ENCODE measurements at regions not wholly inside any gene's neighbourhood (a gene's known extent, or its start where the extent isn't known, plus 50 kb on each side); places are given as distances from the start of the nearest gene placed in this dataset.

- CTCF ChIA-PET, result no interaction called here
- intact Hi-C loops (cut with micrococcal nuclease), result no loop called here
- no peak for ATAC-seq (ENCODE audit: low read depth)
- no peaks in the 10 kb centered on the region for H3K27me3 Mint-ChIP-seq
- no peak for TF ChIP-seq CTCF (IDR thresholded peaks at IDR 0.05)
- no peaks in the 10 kb centered on the region for H3K9me3 Mint-ChIP-seq
- POLR2A ChIA-PET, result no interaction called here
- H3K36me3 Mint-ChIP-seq (ENCODE audit: low read depth), result no peaks in the 10 kb centered on the region
- no peak for DNase-seq
- H3K4me3 Mint-ChIP-seq, result no peak overlapping the region
- H3K4me1 Mint-ChIP-seq, result no peaks in the 10 kb centered on the region
- no peak overlapping the region for H3K27ac Mint-ChIP-seq
Observed at GRCh38 chr13:80235967-80236302, 105.0 kb downstream of the SPRY2 start.

GRCh38 chr13:80235166-80235966 lies 105.6 kb downstream of the SPRY2 start:
- no peak for ATAC-seq (ENCODE audit: low read depth)
- H3K27me3 Mint-ChIP-seq, result no peaks in the 10 kb centered on the region
- TF ChIP-seq CTCF (IDR thresholded peaks at IDR 0.05), result no peak
- no peak overlapping the region for H3K27ac Mint-ChIP-seq
- intact Hi-C loops (cut with micrococcal nuclease), result no loop called here
- no peak overlapping the region for H3K4me3 Mint-ChIP-seq
- DNase-seq, result no peak
- ChIA-PET POLR2A (no interaction called here), CTCF (no interaction called here)
- no peaks in the 10 kb centered on the region for H3K9me3 Mint-ChIP-seq
- H3K4me1 Mint-ChIP-seq, result no peaks in the 10 kb centered on the region
- no peaks in the 10 kb centered on the region for H3K36me3 Mint-ChIP-seq (ENCODE audit: low read depth)

- H3K36me3 Mint-ChIP-seq (ENCODE audit: low read depth), result no peaks in the 10 kb centered on the region
- POLR2A ChIA-PET, result no interaction called here
- TF ChIP-seq CTCF (IDR thresholded peaks at IDR 0.05), result no peak
Observed at GRCh38 chr13:80227645-80228044, 113.3 kb downstream of the SPRY2 start.

GRCh38 chr13:80226645-80227044 lies 114.3 kb downstream of the SPRY2 start:
- H3K4me3 Mint-ChIP-seq, result no peak overlapping the region

More at GRCh38 chr13:80227645-80228044, 113.3 kb downstream of the SPRY2 start:
- intact Hi-C loops (cut with micrococcal nuclease), result no loop called here
- Mint-ChIP-seq H3K27me3 (no peaks in the 10 kb centered on the region), H3K27ac (no peak overlapping the region), H3K4me1 (no peaks in the 10 kb centered on the region), H3K9me3 (no peaks in the 10 kb centered on the region), H3K4me3 (no peak overlapping the region)
- DNase-seq, result no peak
- CTCF ChIA-PET, result no interaction called here
- ATAC-seq (ENCODE audit: low read depth), result no peak

GRCh38 chr13:80224468-80224867 lies 116.5 kb downstream of the SPRY2 start:
- Mint-ChIP-seq H3K4me3 (no peak overlapping the region), H3K27me3 (no peaks in the 10 kb centered on the region), H3K27ac (no peak overlapping the region), H3K36me3 (ENCODE audit: low read depth) (no peaks in the 10 kb centered on the region), H3K4me1 (no peaks in the 10 kb centered on the region), H3K9me3 (no peaks in the 10 kb centered on the region)
- ChIA-PET CTCF (no interaction called here), POLR2A (no interaction called here)
- intact Hi-C loops (cut with micrococcal nuclease), result no loop called here
- no peak for TF ChIP-seq CTCF (IDR thresholded peaks at IDR 0.05)
- ATAC-seq (ENCODE audit: low read depth), result no peak
- no peak for DNase-seq

More at GRCh38 chr13:80226645-80227044, 114.3 kb downstream of the SPRY2 start:
- H3K27me3 Mint-ChIP-seq, result no peaks in the 10 kb centered on the region
- POLR2A ChIA-PET, result no interaction called here
- H3K4me1 Mint-ChIP-seq, result no peaks in the 10 kb centered on the region
- ATAC-seq (ENCODE audit: low read depth), result no peak
- no peak for DNase-seq
- H3K36me3 Mint-ChIP-seq (ENCODE audit: low read depth), result no peaks in the 10 kb centered on the region
- H3K9me3 Mint-ChIP-seq, result no peaks in the 10 kb centered on the region
- no peak overlapping the region for H3K27ac Mint-ChIP-seq
- CTCF ChIA-PET, result no interaction called here
- intact Hi-C loops (cut with micrococcal nuclease), result no loop called here
- TF ChIP-seq CTCF (IDR thresholded peaks at IDR 0.05), result no peak
